ENCODE measurements at regions not wholly inside any gene's neighbourhood (a gene's known extent, or its start where the extent isn't known, plus 50 kb on each side); places are given as distances from the start of the nearest gene placed in this dataset.

- no peaks in the 10 kb centered on the region for H3K9me3 ChIP-seq (ENCODE audit: control insufficient read depth in 2 of 2, insufficient read depth in 1 of 2, low read depth in 1 of 2, low read length in 1 of 2)
- no peak overlapping the region for H3K27ac ChIP-seq (ENCODE audit: low read depth in 1 of 3, low read length in 2 of 3)
- no peak for FAIRE-seq
- H3K27me3 ChIP-seq (ENCODE audit: control insufficient read depth in 3 of 3, insufficient read depth in 3 of 3, low read length in 3 of 3): peaks cover 0 to 2% (median 0%) of the 10 kb centered on the region in 3 donors
- H3K36me3 ChIP-seq (ENCODE audit: control insufficient read depth in 3 of 3, insufficient read depth in 2 of 3, low read depth in 1 of 3, low read length in 3 of 3): no peaks in the 10 kb centered on the region
- no peak for DNase-seq
- H3K4me3 ChIP-seq (ENCODE audit: low read depth in 1 of 3, low read length in 3 of 3): no peak overlapping the region
- WGBS, 3 donors: 58 to 79% (median 71%) methylated on average over 2 of the region's 2 CpGs
- H3K4me1 ChIP-seq (ENCODE audit: control insufficient read depth in 3 of 3, insufficient read depth in 2 of 3, low read depth in 1 of 3, low read length in 2 of 3): no peaks in the 10 kb centered on the region
These were observed 51.4 kb upstream of the SOX2 start for GRCh38 chr3:181660337-181660736.

- 79 to 93% (median 83%) methylated on average over 1 of the region's 1 CpG for WGBS, 3 donors
These were observed 74.3 kb upstream of the SOX2 start for GRCh38 chr3:181637456-181637855.

GRCh38 chr3:181637056-181637455, 74.7 kb upstream of the SOX2 start:
- WGBS, 3 donors: 90 to 92% (median 92%) methylated on average over 4 of the region's 4 CpGs
- H3K27ac ChIP-seq (ENCODE audit: low read depth in 1 of 3, low read length in 2 of 3): no peak overlapping the region
- no peaks in the 10 kb centered on the region for H3K36me3 ChIP-seq (ENCODE audit: control insufficient read depth in 3 of 3, insufficient read depth in 2 of 3, low read depth in 1 of 3, low read length in 3 of 3)
- H3K4me3 ChIP-seq (ENCODE audit: low read depth in 1 of 3, low read length in 3 of 3): no peak overlapping the region
- DNase-seq: no peak
- H3K27me3 ChIP-seq (ENCODE audit: control insufficient read depth in 3 of 3, insufficient read depth in 3 of 3, low read length in 3 of 3): no peaks in the 10 kb centered on the region
- H3K4me1 ChIP-seq (ENCODE audit: control insufficient read depth in 3 of 3, insufficient read depth in 2 of 3, low read depth in 1 of 3, low read length in 2 of 3): no peaks in the 10 kb centered on the region
- FAIRE-seq: no peak
- H3K9me3 ChIP-seq (ENCODE audit: control insufficient read depth in 2 of 2, insufficient read depth in 1 of 2, low read depth in 1 of 2, low read length in 1 of 2): no peaks in the 10 kb centered on the region

More at GRCh38 chr3:181637456-181637855, 74.3 kb upstream of the SOX2 start:
- Histone ChIP-seq H3K27ac (ENCODE audit: low read depth in 1 of 3, low read length in 2 of 3) (no peak overlapping the region), H3K36me3 (ENCODE audit: control insufficient read depth in 3 of 3, insufficient read depth in 2 of 3, low read depth in 1 of 3, low read length in 3 of 3) (no peaks in the 10 kb centered on the region), H3K9me3 (ENCODE audit: control insufficient read depth in 2 of 2, insufficient read depth in 1 of 2, low read depth in 1 of 2, low read length in 1 of 2) (no peaks in the 10 kb centered on the region), H3K4me1 (ENCODE audit: control insufficient read depth in 3 of 3, insufficient read depth in 2 of 3, low read depth in 1 of 3, low read length in 2 of 3) (no peaks in the 10 kb centered on the region), H3K27me3 (ENCODE audit: control insufficient read depth in 3 of 3, insufficient read depth in 3 of 3, low read length in 3 of 3) (no peaks in the 10 kb centered on the region), H3K4me3 (ENCODE audit: low read depth in 1 of 3, low read length in 3 of 3) (no peak overlapping the region)
- DNase-seq (no peak), FAIRE-seq (no peak)

- Histone ChIP-seq H3K4me3 (ENCODE audit: low read depth in 1 of 3, low read length in 3 of 3) (no peak overlapping the region), H3K9me3 (ENCODE audit: control insufficient read depth in 2 of 2, insufficient read depth in 1 of 2, low read depth in 1 of 2, low read length in 1 of 2) (no peaks in the 10 kb centered on the region), H3K36me3 (ENCODE audit: control insufficient read depth in 3 of 3, insufficient read depth in 2 of 3, low read depth in 1 of 3, low read length in 3 of 3) (no peaks in the 10 kb centered on the region), H3K27me3 (ENCODE audit: control insufficient read depth in 3 of 3, insufficient read depth in 3 of 3, low read length in 3 of 3) (no peaks in the 10 kb centered on the region), H3K27ac (ENCODE audit: low read depth in 1 of 3, low read length in 2 of 3) (no peak overlapping the region), H3K4me1 (ENCODE audit: control insufficient read depth in 3 of 3, insufficient read depth in 2 of 3, low read depth in 1 of 3, low read length in 2 of 3) (no peaks in the 10 kb centered on the region)
- 57 to 68% (median 62%) methylated on average over 4 of the region's 4 CpGs for WGBS, 3 donors
- DNase-seq (no peak), FAIRE-seq (no peak)
These were observed 76.6 kb upstream of the SOX2 start for GRCh38 chr3:181635141-181635540.

- WGBS, 3 donors: 68 to 84% (median 80%) methylated on average over 7 of the region's 7 CpGs
- H3K27me3 ChIP-seq (ENCODE audit: control insufficient read depth in 3 of 3, insufficient read depth in 3 of 3, low read length in 3 of 3): no peaks in the 10 kb centered on the region
- DNase-seq (no peak), FAIRE-seq (no peak)
- no peaks in the 10 kb centered on the region for H3K4me1 ChIP-seq (ENCODE audit: control insufficient read depth in 3 of 3, insufficient read depth in 2 of 3, low read depth in 1 of 3, low read length in 2 of 3)
- no peaks in the 10 kb centered on the region for H3K9me3 ChIP-seq (ENCODE audit: control insufficient read depth in 2 of 2, insufficient read depth in 1 of 2, low read depth in 1 of 2, low read length in 1 of 2)
- H3K4me3 ChIP-seq (ENCODE audit: low read depth in 1 of 3, low read length in 3 of 3): no peak overlapping the region
- no peaks in the 10 kb centered on the region for H3K36me3 ChIP-seq (ENCODE audit: control insufficient read depth in 3 of 3, insufficient read depth in 2 of 3, low read depth in 1 of 3, low read length in 3 of 3)
- H3K27ac ChIP-seq (ENCODE audit: low read depth in 1 of 3, low read length in 2 of 3): no peak overlapping the region
These were observed 78.2 kb upstream of the SOX2 start for GRCh38 chr3:181633556-181633955.

GRCh38 chr3:181631901-181632300, 79.8 kb upstream of the SOX2 start:
- no peaks in the 10 kb centered on the region for H3K36me3 ChIP-seq (ENCODE audit: control insufficient read depth in 3 of 3, insufficient read depth in 2 of 3, low read depth in 1 of 3, low read length in 3 of 3)
- no peak overlapping the region for H3K27ac ChIP-seq (ENCODE audit: low read depth in 1 of 3, low read length in 2 of 3)
- FAIRE-seq (no peak), DNase-seq (no peak)
- no peaks in the 10 kb centered on the region for H3K4me1 ChIP-seq (ENCODE audit: control insufficient read depth in 3 of 3, insufficient read depth in 2 of 3, low read depth in 1 of 3, low read length in 2 of 3)
- H3K27me3 ChIP-seq (ENCODE audit: control insufficient read depth in 3 of 3, insufficient read depth in 3 of 3, low read length in 3 of 3): no peaks in the 10 kb centered on the region
- H3K4me3 ChIP-seq (ENCODE audit: low read depth in 1 of 3, low read length in 3 of 3): no peak overlapping the region
- 72 to 84% (median 83%) methylated on average over 3 of the region's 3 CpGs for WGBS, 3 donors
- H3K9me3 ChIP-seq (ENCODE audit: control insufficient read depth in 2 of 2, insufficient read depth in 1 of 2, low read depth in 1 of 2, low read length in 1 of 2): no peaks in the 10 kb centered on the region

- no peak for DNase-seq
- H3K4me3 ChIP-seq (ENCODE audit: low read depth in 1 of 3, low read length in 3 of 3): no peak overlapping the region
- no peak for FAIRE-seq
- H3K9me3 ChIP-seq (ENCODE audit: control insufficient read depth in 2 of 2, insufficient read depth in 1 of 2, low read depth in 1 of 2, low read length in 1 of 2): no peaks in the 10 kb centered on the region
- no peak overlapping the region for H3K27ac ChIP-seq (ENCODE audit: low read depth in 1 of 3, low read length in 2 of 3)
- H3K4me1 ChIP-seq (ENCODE audit: control insufficient read depth in 3 of 3, insufficient read depth in 2 of 3, low read depth in 1 of 3, low read length in 2 of 3): no peaks in the 10 kb centered on the region
- H3K27me3 ChIP-seq (ENCODE audit: control insufficient read depth in 3 of 3, insufficient read depth in 3 of 3, low read length in 3 of 3): no peaks in the 10 kb centered on the region
- no peaks in the 10 kb centered on the region for H3K36me3 ChIP-seq (ENCODE audit: control insufficient read depth in 3 of 3, insufficient read depth in 2 of 3, low read depth in 1 of 3, low read length in 3 of 3)
These were observed 80.9 kb upstream of the SOX2 start for GRCh38 chr3:181630853-181631252.

- H3K9me3 ChIP-seq (ENCODE audit: control insufficient read depth in 2 of 2, insufficient read depth in 1 of 2, low read depth in 1 of 2, low read length in 1 of 2): no peaks in the 10 kb centered on the region
- H3K4me1 ChIP-seq (ENCODE audit: control insufficient read depth in 3 of 3, insufficient read depth in 2 of 3, low read depth in 1 of 3, low read length in 2 of 3): no peaks in the 10 kb centered on the region
- 61 to 77% (median 72%) methylated on average over 3 of the region's 3 CpGs for WGBS, 3 donors
- no peaks in the 10 kb centered on the region for H3K36me3 ChIP-seq (ENCODE audit: control insufficient read depth in 3 of 3, insufficient read depth in 2 of 3, low read depth in 1 of 3, low read length in 3 of 3)
- no peaks in the 10 kb centered on the region for H3K27me3 ChIP-seq (ENCODE audit: control insufficient read depth in 3 of 3, insufficient read depth in 3 of 3, low read length in 3 of 3)
- H3K4me3 ChIP-seq (ENCODE audit: low read depth in 1 of 3, low read length in 3 of 3): no peak overlapping the region
- H3K27ac ChIP-seq (ENCODE audit: low read depth in 1 of 3, low read length in 2 of 3): no peak overlapping the region
- FAIRE-seq (no peak), DNase-seq (no peak)
These were observed 82.0 kb upstream of the SOX2 start for GRCh38 chr3:181629711-181630110.

GRCh38 chr3:181629029-181629428, 82.7 kb upstream of the SOX2 start:
- H3K4me1 ChIP-seq (ENCODE audit: control insufficient read depth in 3 of 3, insufficient read depth in 2 of 3, low read depth in 1 of 3, low read length in 2 of 3): no peaks in the 10 kb centered on the region
- H3K4me3 ChIP-seq (ENCODE audit: low read depth in 1 of 3, low read length in 3 of 3): no peak overlapping the region
- no peak overlapping the region for H3K27ac ChIP-seq (ENCODE audit: low read depth in 1 of 3, low read length in 2 of 3)
- FAIRE-seq (no peak), DNase-seq (no peak)
- H3K9me3 ChIP-seq (ENCODE audit: control insufficient read depth in 2 of 2, insufficient read depth in 1 of 2, low read depth in 1 of 2, low read length in 1 of 2): no peaks in the 10 kb centered on the region
- 65 to 89% (median 75%) methylated on average over 1 of the region's 1 CpG for WGBS, 3 donors
- no peaks in the 10 kb centered on the region for H3K27me3 ChIP-seq (ENCODE audit: control insufficient read depth in 3 of 3, insufficient read depth in 3 of 3, low read length in 3 of 3)
- H3K36me3 ChIP-seq (ENCODE audit: control insufficient read depth in 3 of 3, insufficient read depth in 2 of 3, low read depth in 1 of 3, low read length in 3 of 3): no peaks in the 10 kb centered on the region
